Liver (tissue), 8 donors: ENCODE measurements at regions not wholly inside any gene's neighbourhood (a gene's known extent, or its start where the extent isn't known, plus 50 kb on each side); places are given as distances from the start of the nearest gene placed in this dataset.
"Not testable (repeated sequence)": the region's sequence is repeated elsewhere in the genome, so short reads cannot be mapped to it uniquely, and the experiment has no call there.

ENCODE experiments used
- DNase-seq: peaks from one replicate; pipeline ENCODE4 v3.0.0-alpha.2; 2017; ENCODE audit warnings: low spot score
- H3K27ac ChIP-seq, 2 donors: one replicate each; pipeline ENCODE4 v1.7.0; 2013; ENCODE audit warnings: inconsistent platforms in 2 of 2, low read length in 2 of 2, control low read depth in 1 of 2, low read depth in 1 of 2, mild to moderate bottlenecking in 1 of 2
- H3K27me3 ChIP-seq, 4 donors: one replicate each; pipeline versions ENCODE4 v1.6.1 to v1.7.0; 2013; ENCODE audit warnings: low read length in 3 of 4, inconsistent platforms in 1 of 4, mild to moderate bottlenecking in 1 of 4, moderate library complexity in 1 of 4; ENCODE audit not compliant: control insufficient read depth in 4 of 4, insufficient read depth in 4 of 4
- H3K36me3 ChIP-seq, 4 donors: one replicate each; pipeline versions ENCODE4 v1.6.1 to v1.7.0; 2013; ENCODE audit warnings: low read length in 3 of 4, mild to moderate bottlenecking in 3 of 4, low read depth in 1 of 4, moderate library complexity in 1 of 4; ENCODE audit not compliant: control insufficient read depth in 4 of 4, insufficient read depth in 3 of 4
- H3K4me1 ChIP-seq, 4 donors: one replicate each; pipeline versions ENCODE4 v1.6.1 to v1.7.0; 2013; ENCODE audit warnings: low read length in 3 of 4, mild to moderate bottlenecking in 3 of 4, moderate library complexity in 1 of 4; ENCODE audit not compliant: control insufficient read depth in 4 of 4, insufficient read depth in 4 of 4
- H3K4me3 ChIP-seq, 3 donors: one replicate each; pipeline versions ENCODE4 v1.6.1 to v1.7.0; 2013; ENCODE audit warnings: low read length in 3 of 3, control low read depth in 1 of 3, low read depth in 1 of 3, mild to moderate bottlenecking in 1 of 3
- H3K9ac ChIP-seq, 2 donors: one replicate each; pipeline ENCODE4 v1.7.0; 2013; ENCODE audit warnings: low read length in 2 of 2, mild to moderate bottlenecking in 2 of 2, moderate library complexity in 2 of 2, control low read depth in 1 of 2, low read depth in 1 of 2
- H3K9me3 ChIP-seq, 4 donors: one replicate each; pipeline versions ENCODE4 v1.6.1 to v1.7.0; 2013; ENCODE audit warnings: low read length in 3 of 4; ENCODE audit not compliant: control insufficient read depth in 4 of 4
- EGR1 ChIP-seq, 2 donors: IDR thresholded peaks; 2 replicates each; pipeline ENCODE4 v1.6.1; 2016 to 2018; ENCODE audit warnings: antibody characterized with exemption in 2 of 2, low read depth in 2 of 2
- FOXA1 ChIP-seq: IDR thresholded peaks from 2 replicates; pipeline ENCODE4 v1.6.1; 2016; ENCODE audit warnings: antibody characterized with exemption
- FOXA2 ChIP-seq: IDR thresholded peaks from 2 replicates; pipeline ENCODE4 v1.6.1; 2016; ENCODE audit warnings: antibody characterized with exemption
- GABPA ChIP-seq, 2 donors: IDR thresholded peaks in 1 of 2; conservative IDR thresholded peaks in 1 of 2; 2 replicates each; pipeline ENCODE4 v1.6.1; 2016; ENCODE audit warnings: antibody characterized with exemption in 2 of 2, mild to moderate bottlenecking in 1 of 2, moderate library complexity in 1 of 2
- HNF4A ChIP-seq, 2 donors: conservative IDR thresholded peaks; 2 replicates each; pipeline ENCODE4 v1.6.1; 2016; ENCODE audit warnings: antibody characterized with exemption in 2 of 2, mild to moderate bottlenecking in 2 of 2
- HNF4G ChIP-seq: IDR thresholded peaks from 2 replicates; pipeline ENCODE4 v1.6.1; 2016; ENCODE audit warnings: antibody characterized with exemption
- JUND ChIP-seq, 2 donors: IDR thresholded peaks; 2 replicates each; pipeline ENCODE4 v1.6.1; 2016; ENCODE audit warnings: antibody characterized with exemption in 2 of 2
- NR2F2 ChIP-seq: IDR thresholded peaks from 2 replicates; pipeline ENCODE4 v1.6.1; 2016; ENCODE audit warnings: antibody characterized with exemption
- RAD21 ChIP-seq, 2 donors: IDR thresholded peaks; 2 replicates each; pipeline ENCODE4 v1.6.1; 2016; ENCODE audit warnings: antibody characterized with exemption in 2 of 2, mild to moderate bottlenecking in 2 of 2
- RXRA ChIP-seq, 2 donors: IDR thresholded peaks; 2 replicates each; pipeline ENCODE4 v1.6.1; 2017 to 2018; ENCODE audit warnings: antibody characterized with exemption in 2 of 2, mild to moderate bottlenecking in 1 of 2
- SP1 ChIP-seq: IDR thresholded peaks from 2 replicates; pipeline ENCODE4 v1.6.1; 2018; ENCODE audit warnings: antibody characterized with exemption, mild to moderate bottlenecking
- TAF1 ChIP-seq: conservative IDR thresholded peaks from 2 replicates; pipeline ENCODE4 v1.6.1; 2016; ENCODE audit warnings: antibody characterized with exemption, mild to moderate bottlenecking
- YY1 ChIP-seq: IDR thresholded peaks from 2 replicates; pipeline ENCODE4 v1.6.1; 2016; ENCODE audit warnings: antibody characterized with exemption, mild to moderate bottlenecking
- WGBS: extraction: QIAGEN DNeasy Blood & Tissue Kit; methylation state at CpG from one replicate; pipeline ENCODE4 v1.1.7; 2013; 5-methylcytosine and 5-hydroxymethylcytosine counted together
- TF ChIP-seq, protein P1 (sequence below): IDR thresholded peaks from 2 replicates; pipeline ENCODE4 v1.6.1; 2016; ENCODE audit warnings: antibody characterized with exemption
- TF ChIP-seq, protein P2 (sequence below): IDR thresholded peaks from 2 replicates; pipeline ENCODE4 v1.6.1; 2016; ENCODE audit warnings: antibody characterized with exemption
- TF ChIP-seq, protein P3 (sequence below): IDR thresholded peaks from 2 replicates; pipeline ENCODE4 v1.6.1; 2016; ENCODE audit warnings: antibody characterized with exemption
- TF ChIP-seq, protein P4 (sequence below): IDR thresholded peaks from 2 replicates; pipeline ENCODE4 v1.6.1; 2016; ENCODE audit warnings: antibody characterized with exemption, mild to moderate bottlenecking
- TF ChIP-seq, protein P5 (sequence below): fragments of 150-350 bp; IDR thresholded peaks from 2 replicates; pipeline ENCODE4 v1.5.1; 2017; ENCODE audit warnings: improper control_type of control experiment, low read depth, low read length; ENCODE audit not compliant: missing input control
- donor health status: healthy.
- donor health status: healthy.
- donor health status: healthy.
- donor health status: healthy.
- donor health status: healthy.

DNA sequence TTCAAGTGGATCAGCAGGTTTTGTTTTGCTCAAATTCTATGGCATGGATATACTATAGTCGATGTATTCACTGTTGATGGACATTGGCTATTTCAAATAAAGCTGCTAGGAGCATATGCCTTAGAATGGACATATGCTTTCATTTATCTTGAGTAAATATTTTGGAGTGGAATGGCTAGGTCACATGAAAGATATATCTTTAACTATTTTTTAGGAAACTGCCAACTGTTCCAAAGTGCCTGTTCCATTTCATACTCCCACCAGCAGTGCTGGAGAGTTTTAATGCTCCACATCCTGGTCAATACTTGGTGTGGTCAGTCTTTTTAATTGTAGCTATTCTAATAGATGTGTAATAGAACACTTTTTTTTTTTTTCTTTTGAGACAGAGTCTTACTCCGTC, 81.1 kb upstream of the PIM1 start:
- WGBS = 95% methylated on average over 2 of the region's 2 CpGs
- H3K9ac ChIP-seq = no peak overlapping the region
- H3K27me3 ChIP-seq = no peaks in the 10 kb centered on the region
- DNase-seq = no peak
- no peaks in the 10 kb centered on the region for H3K36me3 ChIP-seq
- H3K4me1 ChIP-seq = peaks cover 0 to 6% (median 2%) of the 10 kb centered on the region in 4 donors
- no peak overlapping the region for H3K27ac ChIP-seq
- no peak for TF ChIP-seq FOXA1
- TF ChIP-seq JUND (IDR thresholded peaks at IDR 0.05) = no peak
- no peak for TF ChIP-seq FOXA2
- TF ChIP-seq, protein P1, sequence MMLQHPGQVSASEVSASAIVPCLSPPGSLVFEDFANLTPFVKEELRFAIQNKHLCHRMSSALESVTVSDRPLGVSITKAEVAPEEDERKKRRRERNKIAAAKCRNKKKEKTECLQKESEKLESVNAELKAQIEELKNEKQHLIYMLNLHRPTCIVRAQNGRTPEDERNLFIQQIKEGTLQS = no peak
- TF ChIP-seq EGR1 (IDR thresholded peaks at IDR 0.05; ENCODE audit: low read depth in 2 of 2) = no peak
- no peak for TF ChIP-seq GABPA (IDR thresholded peaks at IDR 0.05 in 1 of 2, conservative IDR thresholded peaks at IDR 0.05 in 1 of 2)
- TF ChIP-seq, protein P2, sequence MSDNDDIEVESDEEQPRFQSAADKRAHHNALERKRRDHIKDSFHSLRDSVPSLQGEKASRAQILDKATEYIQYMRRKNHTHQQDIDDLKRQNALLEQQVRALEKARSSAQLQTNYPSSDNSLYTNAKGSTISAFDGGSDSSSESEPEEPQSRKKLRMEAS = no peak
- TF ChIP-seq RAD21 (IDR thresholded peaks at IDR 0.05) = no peak
- no peak for TF ChIP-seq HNF4G
- no peak for TF ChIP-seq TAF1
- TF ChIP-seq SP1 = no peak
- no peak for TF ChIP-seq YY1
- no peak for TF ChIP-seq RXRA (IDR thresholded peaks at IDR 0.05)
- TF ChIP-seq, protein P3, sequence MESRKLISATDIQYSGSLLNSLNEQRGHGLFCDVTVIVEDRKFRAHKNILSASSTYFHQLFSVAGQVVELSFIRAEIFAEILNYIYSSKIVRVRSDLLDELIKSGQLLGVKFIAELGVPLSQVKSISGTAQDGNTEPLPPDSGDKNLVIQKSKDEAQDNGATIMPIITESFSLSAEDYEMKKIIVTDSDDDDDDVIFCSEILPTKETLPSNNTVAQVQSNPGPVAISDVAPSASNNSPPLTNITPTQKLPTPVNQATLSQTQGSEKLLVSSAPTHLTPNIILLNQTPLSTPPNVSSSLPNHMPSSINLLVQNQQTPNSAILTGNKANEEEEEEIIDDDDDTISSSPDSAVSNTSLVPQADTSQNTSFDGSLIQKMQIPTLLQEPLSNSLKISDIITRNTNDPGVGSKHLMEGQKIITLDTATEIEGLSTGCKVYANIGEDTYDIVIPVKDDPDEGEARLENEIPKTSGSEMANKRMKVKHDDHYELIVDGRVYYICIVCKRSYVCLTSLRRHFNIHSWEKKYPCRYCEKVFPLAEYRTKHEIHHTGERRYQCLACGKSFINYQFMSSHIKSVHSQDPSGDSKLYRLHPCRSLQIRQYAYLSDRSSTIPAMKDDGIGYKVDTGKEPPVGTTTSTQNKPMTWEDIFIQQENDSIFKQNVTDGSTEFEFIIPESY = no peak
- no peak for TF ChIP-seq HNF4A (conservative IDR thresholded peaks at IDR 0.05)
- TF ChIP-seq NR2F2 = no peak
- H3K4me3 ChIP-seq = no peak overlapping the region
- H3K9me3 ChIP-seq = no peaks in the 10 kb centered on the region

DNA sequence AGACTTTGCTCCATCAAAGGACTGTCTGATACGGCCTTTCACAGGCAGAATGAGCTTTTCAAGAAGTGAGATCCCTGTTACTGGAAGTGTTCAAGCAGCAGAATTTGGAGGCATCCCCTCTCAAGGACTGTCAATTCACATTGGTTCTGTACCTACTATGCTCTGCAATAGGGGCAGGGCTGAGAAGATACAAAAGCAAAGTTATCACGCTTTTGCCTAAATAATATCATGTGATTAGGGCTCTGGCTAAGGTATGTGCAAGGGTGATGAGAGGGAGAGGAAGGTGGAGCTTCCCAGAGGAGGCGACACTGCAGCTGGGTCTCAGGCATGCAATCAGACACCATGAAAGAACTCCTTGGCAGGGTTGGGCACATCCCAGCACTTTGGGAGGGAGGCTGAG, 80.2 kb upstream of the PIM1 start:
- TF ChIP-seq HNF4G = no peak
- TF ChIP-seq JUND (IDR thresholded peaks at IDR 0.05) = no peak
- TF ChIP-seq RXRA (IDR thresholded peaks at IDR 0.05) = no peak
- no peak for TF ChIP-seq FOXA1
- TF ChIP-seq GABPA (IDR thresholded peaks at IDR 0.05 in 1 of 2, conservative IDR thresholded peaks at IDR 0.05 in 1 of 2) = no peak
- TF ChIP-seq SP1 = no peak
- no peak for TF ChIP-seq YY1
- TF ChIP-seq FOXA2 = no peak
- no peak for TF ChIP-seq NR2F2
- TF ChIP-seq, protein P1 = no peak
- TF ChIP-seq, protein P4, sequence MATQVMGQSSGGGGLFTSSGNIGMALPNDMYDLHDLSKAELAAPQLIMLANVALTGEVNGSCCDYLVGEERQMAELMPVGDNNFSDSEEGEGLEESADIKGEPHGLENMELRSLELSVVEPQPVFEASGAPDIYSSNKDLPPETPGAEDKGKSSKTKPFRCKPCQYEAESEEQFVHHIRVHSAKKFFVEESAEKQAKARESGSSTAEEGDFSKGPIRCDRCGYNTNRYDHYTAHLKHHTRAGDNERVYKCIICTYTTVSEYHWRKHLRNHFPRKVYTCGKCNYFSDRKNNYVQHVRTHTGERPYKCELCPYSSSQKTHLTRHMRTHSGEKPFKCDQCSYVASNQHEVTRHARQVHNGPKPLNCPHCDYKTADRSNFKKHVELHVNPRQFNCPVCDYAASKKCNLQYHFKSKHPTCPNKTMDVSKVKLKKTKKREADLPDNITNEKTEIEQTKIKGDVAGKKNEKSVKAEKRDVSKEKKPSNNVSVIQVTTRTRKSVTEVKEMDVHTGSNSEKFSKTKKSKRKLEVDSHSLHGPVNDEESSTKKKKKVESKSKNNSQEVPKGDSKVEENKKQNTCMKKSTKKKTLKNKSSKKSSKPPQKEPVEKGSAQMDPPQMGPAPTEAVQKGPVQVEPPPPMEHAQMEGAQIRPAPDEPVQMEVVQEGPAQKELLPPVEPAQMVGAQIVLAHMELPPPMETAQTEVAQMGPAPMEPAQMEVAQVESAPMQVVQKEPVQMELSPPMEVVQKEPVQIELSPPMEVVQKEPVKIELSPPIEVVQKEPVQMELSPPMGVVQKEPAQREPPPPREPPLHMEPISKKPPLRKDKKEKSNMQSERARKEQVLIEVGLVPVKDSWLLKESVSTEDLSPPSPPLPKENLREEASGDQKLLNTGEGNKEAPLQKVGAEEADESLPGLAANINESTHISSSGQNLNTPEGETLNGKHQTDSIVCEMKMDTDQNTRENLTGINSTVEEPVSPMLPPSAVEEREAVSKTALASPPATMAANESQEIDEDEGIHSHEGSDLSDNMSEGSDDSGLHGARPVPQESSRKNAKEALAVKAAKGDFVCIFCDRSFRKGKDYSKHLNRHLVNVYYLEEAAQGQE = no peak
- TF ChIP-seq EGR1 (IDR thresholded peaks at IDR 0.05; ENCODE audit: low read depth in 2 of 2) = no peak
- TF ChIP-seq, protein P3 = no peak
- TF ChIP-seq, protein P5, sequence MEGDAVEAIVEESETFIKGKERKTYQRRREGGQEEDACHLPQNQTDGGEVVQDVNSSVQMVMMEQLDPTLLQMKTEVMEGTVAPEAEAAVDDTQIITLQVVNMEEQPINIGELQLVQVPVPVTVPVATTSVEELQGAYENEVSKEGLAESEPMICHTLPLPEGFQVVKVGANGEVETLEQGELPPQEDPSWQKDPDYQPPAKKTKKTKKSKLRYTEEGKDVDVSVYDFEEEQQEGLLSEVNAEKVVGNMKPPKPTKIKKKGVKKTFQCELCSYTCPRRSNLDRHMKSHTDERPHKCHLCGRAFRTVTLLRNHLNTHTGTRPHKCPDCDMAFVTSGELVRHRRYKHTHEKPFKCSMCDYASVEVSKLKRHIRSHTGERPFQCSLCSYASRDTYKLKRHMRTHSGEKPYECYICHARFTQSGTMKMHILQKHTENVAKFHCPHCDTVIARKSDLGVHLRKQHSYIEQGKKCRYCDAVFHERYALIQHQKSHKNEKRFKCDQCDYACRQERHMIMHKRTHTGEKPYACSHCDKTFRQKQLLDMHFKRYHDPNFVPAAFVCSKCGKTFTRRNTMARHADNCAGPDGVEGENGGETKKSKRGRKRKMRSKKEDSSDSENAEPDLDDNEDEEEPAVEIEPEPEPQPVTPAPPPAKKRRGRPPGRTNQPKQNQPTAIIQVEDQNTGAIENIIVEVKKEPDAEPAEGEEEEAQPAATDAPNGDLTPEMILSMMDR = no peak
- TF ChIP-seq, protein P2 = no peak
- TF ChIP-seq TAF1 = no peak
- Histone ChIP-seq H3K27me3 (no peaks in the 10 kb centered on the region), H3K9me3 (no peaks in the 10 kb centered on the region), H3K36me3 (no peaks in the 10 kb centered on the region), H3K27ac (no peak overlapping the region), H3K9ac (no peak overlapping the region), H3K4me1 (peaks cover 0 to 2% (median 0%) of the 10 kb centered on the region in 4 donors), H3K4me3 (no peak overlapping the region)
- WGBS = 97% methylated on average over 3 of the region's 3 CpGs
- no peak for DNase-seq

DNA sequence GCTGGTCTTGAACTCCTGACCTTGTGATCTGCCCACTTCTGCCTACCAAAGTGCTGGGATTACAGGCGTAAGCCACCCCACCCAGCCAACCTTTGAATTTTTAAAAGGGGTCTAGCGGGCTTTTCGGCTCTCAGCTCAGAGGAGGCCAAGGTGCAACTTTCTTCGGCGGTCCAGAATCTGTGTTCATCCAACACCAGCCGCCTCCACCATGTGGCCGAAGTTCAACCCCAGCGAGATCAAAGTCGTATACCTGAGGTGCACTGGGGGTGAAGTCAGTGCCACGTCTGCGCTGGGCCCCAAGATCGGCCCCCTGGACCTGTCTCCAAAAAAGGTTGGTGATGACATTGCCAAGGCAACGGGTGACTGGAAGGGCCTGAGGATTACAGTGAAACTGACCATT, 78.8 kb upstream of the PIM1 start:
- not testable (repeated sequence) for H3K27ac ChIP-seq, H3K4me3 ChIP-seq, H3K36me3 ChIP-seq, H3K9ac ChIP-seq, H3K9me3 ChIP-seq, DNase-seq, H3K4me1 ChIP-seq, H3K27me3 ChIP-seq
- 98% methylated on average over 13 of the region's 13 CpGs for WGBS
